HepG2 (cell line): ENCODE measurements at regions not wholly inside any gene's neighbourhood (a gene's known extent, or its start where the extent isn't known, plus 50 kb on each side); places are given as distances from the start of the nearest gene placed in this dataset.

Source experiments
- ATAC-seq: fragments of 200-7000 bp; cut with Tn5 transposase; 3 replicates; pipeline ENCODE4 v1.9.1; 2020; ENCODE audit warnings: mild to moderate bottlenecking, moderate library complexity
- BruUV-seq: library from RNA; stranded (reverse); fragments of 400-500 nt; replicated peaks from 2 replicates; lab custom pipeline; 2021; lab: Mats Ljungman, UMichigan
- CTCF ChIA-PET: fragments of 300-600 bp; formaldehyde crosslinking; extraction: SDS; loops from one replicate; lab custom pipeline; 2021; ENCODE audit warnings: low total read pairs, inconsistent platforms, low intra/inter-chr PET ratio; lab: Yijun Ruan, JAX
- POLR2A ChIA-PET: fragments of 350-600 bp; sonication (Branson Sonifier 250); formaldehyde crosslinking; loops from one replicate; lab custom pipeline; 2020; ENCODE audit warnings: antibody characterized with exemption, inconsistent platforms; lab: Yijun Ruan, JAX
- DNase-seq: peaks from one replicate; pipeline ENCODE4 v3.0.0-alpha.2; 2015; ENCODE audit warnings: low spot score
- FAIRE-seq: peaks from 3 replicates; lab custom pipeline; 2011; peaks lifted over from hg19 to GRCh38; lab: Jason Lieb, UNC
- H2AFZ ChIP-seq: one replicate; pipeline ENCODE4 v1.6.1; 2011; ENCODE audit warnings: low read length, inconsistent platforms
- H3K27ac ChIP-seq: fragments of 300-600 bp; 3 replicates; pipeline ENCODE4 v1.8.0; 2011; ENCODE audit warnings: mixed run types, mild to moderate bottlenecking, mixed read lengths, low read length, inconsistent platforms; ENCODE audit not compliant: insufficient read depth; ENCODE audit errors: extremely low read length
- H3K27me3 ChIP-seq, 2 experiments: fragments of 200-600 bp in 1 of 2; 2 replicates in 1 of 2; 3 replicates in 1 of 2; pipeline versions ENCODE4 v1.6.0 to v1.8.0; 2011; ENCODE audit warnings: low read length in 2 of 2, mild to moderate bottlenecking in 2 of 2, moderate library complexity in 2 of 2, inconsistent platforms in 1 of 2; ENCODE audit not compliant: insufficient read depth in 2 of 2, control insufficient read depth in 1 of 2
- H3K36me3 ChIP-seq, 2 experiments: fragments of 200-600 bp in 1 of 2; replicated peaks in 1 of 2; 2 replicates in 1 of 2; 3 replicates in 1 of 2; pipeline versions ENCODE4 v1.5.1 to v1.8.0; 2011; ENCODE audit warnings: low read length in 2 of 2, inconsistent platforms in 1 of 2; ENCODE audit not compliant: insufficient read depth in 2 of 2, control insufficient read depth in 1 of 2
- H3K4me1 ChIP-seq: 2 replicates; pipeline ENCODE4 v1.5.1; 2012; ENCODE audit warnings: low read length, inconsistent platforms; ENCODE audit not compliant: insufficient read depth
- H3K4me2 ChIP-seq: 2 replicates; pipeline ENCODE4 v1.6.0; 2011; ENCODE audit warnings: low read depth, low read length, inconsistent platforms
- H3K4me3 ChIP-seq, 3 experiments: fragments of 200-600 bp in 1 of 3; sonication (generic), shearing (Covaris generic) in 1 of 3; replicated peaks in 1 of 3; 2 replicates each; pipeline ENCODE4 v1.5.1; 2011 to 2016; ENCODE audit warnings: low read length in 3 of 3, inconsistent platforms in 2 of 3, low read depth in 2 of 3, mild to moderate bottlenecking in 2 of 3, control low read depth in 1 of 3, mixed read lengths in 1 of 3; ENCODE audit not compliant: insufficient read depth in 1 of 3
- H3K79me2 ChIP-seq: one replicate; pipeline ENCODE4 v1.6.1; 2011; ENCODE audit warnings: low read length, inconsistent platforms; ENCODE audit not compliant: insufficient read depth
- H3K9ac ChIP-seq: 2 replicates; pipeline ENCODE4 v1.6.0; 2011; ENCODE audit warnings: mild to moderate bottlenecking, low read depth, low read length, inconsistent platforms; ENCODE audit not compliant: insufficient read depth
- H3K9me3 ChIP-seq: 2 replicates; pipeline ENCODE4 v1.5.1; 2012; ENCODE audit warnings: mild to moderate bottlenecking, low read length
- H4K20me1 ChIP-seq: 2 replicates; pipeline ENCODE4 v1.6.0; 2011; ENCODE audit warnings: inconsistent platforms, mild to moderate bottlenecking, low read length, moderate library complexity; ENCODE audit not compliant: insufficient read depth
- EP300 ChIP-seq, 3 experiments: sonication (generic) in 1 of 3; formaldehyde crosslinking in 1 of 3; IDR thresholded peaks; 2 replicates each; pipeline versions ENCODE4 v1.5.1 to v1.6.1; 2011 to 2020; ENCODE audit warnings: low read depth in 2 of 3, low read length in 2 of 3, borderline replicate concordance in 1 of 3, improper control_type of control experiment in 1 of 3, mild to moderate bottlenecking in 1 of 3, missing genetic modification reagents in 1 of 3, moderate library complexity in 1 of 3
- FOXK1 ChIP-seq: sonication (generic); formaldehyde crosslinking; IDR thresholded peaks from 2 replicates; pipeline ENCODE4 v1.4.0; 2020; ENCODE audit warnings: low read depth, missing genetic modification reagents, borderline replicate concordance
- MED1 ChIP-seq: sonication (generic); formaldehyde crosslinking; IDR thresholded peaks from 2 replicates; pipeline ENCODE4 v1.4.0; 2020; ENCODE audit warnings: missing genetic modification reagents
- SMARCC2 ChIP-seq: fragments of 450-650 bp; IDR thresholded peaks from 2 replicates; pipeline ENCODE4 v1.6.1; 2017; ENCODE audit warnings: antibody characterized with exemption, mild to moderate bottlenecking
- ZBTB34 ChIP-seq: sonication (generic); formaldehyde crosslinking; IDR thresholded peaks from 2 replicates; pipeline ENCODE4 v1.8.0; 2022; ENCODE audit warnings: mild to moderate bottlenecking, missing genetic modification reagents
- ZC3H4 ChIP-seq: sonication (generic); formaldehyde crosslinking; IDR thresholded peaks from 2 replicates; pipeline ENCODE4 v1.4.0; 2020; ENCODE audit warnings: missing genetic modification reagents, borderline replicate concordance
- ZMYM3 ChIP-seq: sonication (generic); formaldehyde crosslinking; IDR thresholded peaks from 2 replicates; pipeline ENCODE4 v1.5.1; 2020; ENCODE audit warnings: mild to moderate bottlenecking, missing genetic modification reagents
- ZNF790 ChIP-seq: sonication (generic); formaldehyde crosslinking; IDR thresholded peaks from 2 replicates; pipeline ENCODE4 v1.8.0; 2022; ENCODE audit warnings: missing genetic modification reagents, mild to moderate bottlenecking, borderline replicate concordance
- WGBS: methylation state at CpG from one replicate; pipeline ENCODE4 v1.1.6; 2017; ENCODE audit warnings: low lambda C conversion rate; 5-methylcytosine and 5-hydroxymethylcytosine counted together
- in situ Hi-C: cut with HindIII; loops from 2 replicates; pipeline ENCODE4 v1.10.0; 2017; ENCODE audit warnings: low pct_unique_long_range_greater_than_20kb; ENCODE audit not compliant: extremely low pct_ligation_motif_present
- intact Hi-C: fragments of 100-400 bp; cut with micrococcal nuclease; formaldehyde crosslinking; loops from one replicate; pipeline ENCODE4 v1.10.0; 2022; ENCODE audit not compliant: unreplicated experiment
- TF ChIP-seq, protein P1 (sequence below): IDR thresholded peaks from 2 replicates; pipeline ENCODE4 v1.6.1; 2016; ENCODE audit warnings: low read depth, missing genetic modification reagents, missing compliant biosample characterization
- TF ChIP-seq, protein P2 (sequence below): sonication (generic); formaldehyde crosslinking; IDR thresholded peaks from 2 replicates; pipeline ENCODE4 v1.5.0; 2020; ENCODE audit warnings: mild to moderate bottlenecking, missing genetic modification reagents, borderline replicate concordance
- TF ChIP-seq, protein P3 (sequence below): sonication (generic); formaldehyde crosslinking; IDR thresholded peaks from 2 replicates; pipeline ENCODE4 v1.5.0; 2020; ENCODE audit warnings: missing genetic modification reagents, mild to moderate bottlenecking, borderline replicate concordance

- TF ChIP-seq, protein P1, sequence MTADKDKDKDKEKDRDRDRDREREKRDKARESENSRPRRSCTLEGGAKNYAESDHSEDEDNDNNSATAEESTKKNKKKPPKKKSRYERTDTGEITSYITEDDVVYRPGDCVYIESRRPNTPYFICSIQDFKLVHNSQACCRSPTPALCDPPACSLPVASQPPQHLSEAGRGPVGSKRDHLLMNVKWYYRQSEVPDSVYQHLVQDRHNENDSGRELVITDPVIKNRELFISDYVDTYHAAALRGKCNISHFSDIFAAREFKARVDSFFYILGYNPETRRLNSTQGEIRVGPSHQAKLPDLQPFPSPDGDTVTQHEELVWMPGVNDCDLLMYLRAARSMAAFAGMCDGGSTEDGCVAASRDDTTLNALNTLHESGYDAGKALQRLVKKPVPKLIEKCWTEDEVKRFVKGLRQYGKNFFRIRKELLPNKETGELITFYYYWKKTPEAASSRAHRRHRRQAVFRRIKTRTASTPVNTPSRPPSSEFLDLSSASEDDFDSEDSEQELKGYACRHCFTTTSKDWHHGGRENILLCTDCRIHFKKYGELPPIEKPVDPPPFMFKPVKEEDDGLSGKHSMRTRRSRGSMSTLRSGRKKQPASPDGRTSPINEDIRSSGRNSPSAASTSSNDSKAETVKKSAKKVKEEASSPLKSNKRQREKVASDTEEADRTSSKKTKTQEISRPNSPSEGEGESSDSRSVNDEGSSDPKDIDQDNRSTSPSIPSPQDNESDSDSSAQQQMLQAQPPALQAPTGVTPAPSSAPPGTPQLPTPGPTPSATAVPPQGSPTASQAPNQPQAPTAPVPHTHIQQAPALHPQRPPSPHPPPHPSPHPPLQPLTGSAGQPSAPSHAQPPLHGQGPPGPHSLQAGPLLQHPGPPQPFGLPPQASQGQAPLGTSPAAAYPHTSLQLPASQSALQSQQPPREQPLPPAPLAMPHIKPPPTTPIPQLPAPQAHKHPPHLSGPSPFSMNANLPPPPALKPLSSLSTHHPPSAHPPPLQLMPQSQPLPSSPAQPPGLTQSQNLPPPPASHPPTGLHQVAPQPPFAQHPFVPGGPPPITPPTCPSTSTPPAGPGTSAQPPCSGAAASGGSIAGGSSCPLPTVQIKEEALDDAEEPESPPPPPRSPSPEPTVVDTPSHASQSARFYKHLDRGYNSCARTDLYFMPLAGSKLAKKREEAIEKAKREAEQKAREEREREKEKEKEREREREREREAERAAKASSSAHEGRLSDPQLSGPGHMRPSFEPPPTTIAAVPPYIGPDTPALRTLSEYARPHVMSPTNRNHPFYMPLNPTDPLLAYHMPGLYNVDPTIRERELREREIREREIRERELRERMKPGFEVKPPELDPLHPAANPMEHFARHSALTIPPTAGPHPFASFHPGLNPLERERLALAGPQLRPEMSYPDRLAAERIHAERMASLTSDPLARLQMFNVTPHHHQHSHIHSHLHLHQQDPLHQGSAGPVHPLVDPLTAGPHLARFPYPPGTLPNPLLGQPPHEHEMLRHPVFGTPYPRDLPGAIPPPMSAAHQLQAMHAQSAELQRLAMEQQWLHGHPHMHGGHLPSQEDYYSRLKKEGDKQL, result no peak
- no peak for TF ChIP-seq ZBTB34
- TF ChIP-seq, all 625 proteins: peak for 0
These were observed 446.0 kb downstream of the PDZRN4 start (continued) for GRCh38 chr12:41634091-41634490.

- Histone ChIP-seq H4K20me1 (no peaks in the 10 kb centered on the region), H3K9me3 (no peaks in the 10 kb centered on the region), H3K27ac (no peak overlapping the region), H3K4me2 (no peak overlapping the region), H3K79me2 (no peaks in the 10 kb centered on the region), H3K9ac (no peak overlapping the region), H3K4me3 (no peak overlapping the region), H3K36me3 (no peaks in the 10 kb centered on the region), H3K4me1 (no peaks in the 10 kb centered on the region), H2AFZ (no peak overlapping the region), H3K27me3 (no peaks in the 10 kb centered on the region)
- ATAC-seq, result no peak
- 39% methylated on average over 1 of the region's 1 CpG for WGBS
- intact Hi-C loops (no loop called here), in situ Hi-C loops (no loop called here)
- POLR2A ChIA-PET, result no interaction called here
- DNase-seq, result no peak
- FAIRE-seq, result no peak
- BruUV-seq, result no TSS peak
- CTCF ChIA-PET, result no interaction called here
- TF ChIP-seq ZNF790 (CRISPR knock-in tag), result no peak
- no peak for TF ChIP-seq MED1 (CRISPR knock-in tag)
- TF ChIP-seq FOXK1 (CRISPR knock-in tag), result no peak
- TF ChIP-seq, protein P2, sequence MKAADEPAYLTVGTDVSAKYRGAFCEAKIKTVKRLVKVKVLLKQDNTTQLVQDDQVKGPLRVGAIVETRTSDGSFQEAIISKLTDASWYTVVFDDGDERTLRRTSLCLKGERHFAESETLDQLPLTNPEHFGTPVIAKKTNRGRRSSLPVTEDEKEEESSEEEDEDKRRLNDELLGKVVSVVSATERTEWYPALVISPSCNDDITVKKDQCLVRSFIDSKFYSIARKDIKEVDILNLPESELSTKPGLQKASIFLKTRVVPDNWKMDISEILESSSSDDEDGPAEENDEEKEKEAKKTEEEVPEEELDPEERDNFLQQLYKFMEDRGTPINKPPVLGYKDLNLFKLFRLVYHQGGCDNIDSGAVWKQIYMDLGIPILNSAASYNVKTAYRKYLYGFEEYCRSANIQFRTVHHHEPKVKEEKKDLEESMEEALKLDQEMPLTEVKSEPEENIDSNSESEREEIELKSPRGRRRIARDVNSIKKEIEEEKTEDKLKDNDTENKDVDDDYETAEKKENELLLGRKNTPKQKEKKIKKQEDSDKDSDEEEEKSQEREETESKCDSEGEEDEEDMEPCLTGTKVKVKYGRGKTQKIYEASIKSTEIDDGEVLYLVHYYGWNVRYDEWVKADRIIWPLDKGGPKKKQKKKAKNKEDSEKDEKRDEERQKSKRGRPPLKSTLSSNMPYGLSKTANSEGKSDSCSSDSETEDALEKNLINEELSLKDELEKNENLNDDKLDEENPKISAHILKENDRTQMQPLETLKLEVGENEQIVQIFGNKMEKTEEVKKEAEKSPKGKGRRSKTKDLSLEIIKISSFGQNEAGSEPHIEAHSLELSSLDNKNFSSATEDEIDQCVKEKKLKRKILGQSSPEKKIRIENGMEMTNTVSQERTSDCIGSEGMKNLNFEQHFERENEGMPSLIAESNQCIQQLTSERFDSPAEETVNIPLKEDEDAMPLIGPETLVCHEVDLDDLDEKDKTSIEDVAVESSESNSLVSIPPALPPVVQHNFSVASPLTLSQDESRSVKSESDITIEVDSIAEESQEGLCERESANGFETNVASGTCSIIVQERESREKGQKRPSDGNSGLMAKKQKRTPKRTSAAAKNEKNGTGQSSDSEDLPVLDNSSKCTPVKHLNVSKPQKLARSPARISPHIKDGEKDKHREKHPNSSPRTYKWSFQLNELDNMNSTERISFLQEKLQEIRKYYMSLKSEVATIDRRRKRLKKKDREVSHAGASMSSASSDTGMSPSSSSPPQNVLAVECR (CRISPR knock-in tag), result no peak
- no peak for TF ChIP-seq ZMYM3 (CRISPR knock-in tag)
- TF ChIP-seq ZC3H4, result no peak
- TF ChIP-seq, protein P3, sequence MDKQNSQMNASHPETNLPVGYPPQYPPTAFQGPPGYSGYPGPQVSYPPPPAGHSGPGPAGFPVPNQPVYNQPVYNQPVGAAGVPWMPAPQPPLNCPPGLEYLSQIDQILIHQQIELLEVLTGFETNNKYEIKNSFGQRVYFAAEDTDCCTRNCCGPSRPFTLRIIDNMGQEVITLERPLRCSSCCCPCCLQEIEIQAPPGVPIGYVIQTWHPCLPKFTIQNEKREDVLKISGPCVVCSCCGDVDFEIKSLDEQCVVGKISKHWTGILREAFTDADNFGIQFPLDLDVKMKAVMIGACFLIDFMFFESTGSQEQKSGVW, result no peak
- TF ChIP-seq SMARCC2, result no peak
- TF ChIP-seq EP300 (IDR thresholded peaks at IDR 0.05; ENCODE audit: low read depth in 2 of 2, low read length in 2 of 2), result no peak
- TF ChIP-seq EP300 (CRISPR knock-in tag; IDR thresholded peaks at IDR 0.05; ENCODE audit: borderline replicate concordance), result no peak
These were observed 441.5 kb downstream of the PDZRN4 start for GRCh38 chr12:41629611-41630010.
